HL-60 (cell line): ENCODE measurements at regions not wholly inside any gene's neighbourhood (a gene's known extent, or its start where the extent isn't known, plus 50 kb on each side); places are given as distances from the start of the nearest gene placed in this dataset.

Experiments used
- DNase-seq, 2 experiments: peaks; one replicate each; pipeline ENCODE4 v3.0.0-alpha.2; 2010 to 2020; ENCODE audit warnings: low read depth in 1 of 2, low spot score in 1 of 2
- H3K27ac ChIP-seq: fragments of 250-450 bp; sonication (Bioruptor Pico); replicated peaks from 2 replicates; pipeline ENCODE4 v1.5.1; 2020; ENCODE audit warnings: mild to moderate bottlenecking, moderate library complexity
- H3K27me3 ChIP-seq: fragments of 250-450 bp; sonication (Bioruptor Pico); 2 replicates; pipeline ENCODE4 v1.5.1; 2021; ENCODE audit warnings: mild to moderate bottlenecking, moderate library complexity; ENCODE audit not compliant: insufficient read depth, poor library complexity, severe bottlenecking
- H3K4me3 ChIP-seq: replicated peaks from 2 replicates; pipeline ENCODE4 v1.5.1; 2011; ENCODE audit warnings: mild to moderate bottlenecking, control low read depth, low read length; ENCODE audit not compliant: insufficient read depth
- GABPA ChIP-seq: IDR thresholded peaks from 2 replicates; pipeline ENCODE4 v1.6.1; 2012; ENCODE audit warnings: low read depth
- POLR2AphosphoS5 ChIP-seq: IDR thresholded peaks from 2 replicates; pipeline ENCODE4 v1.6.1; 2012; ENCODE audit warnings: low read depth
- SPI1 ChIP-seq: IDR thresholded peaks from 2 replicates; pipeline ENCODE4 v1.6.1; 2012; ENCODE audit warnings: low read depth, mild to moderate bottlenecking, borderline replicate concordance
- TF ChIP-seq, protein P1 (sequence below): IDR thresholded peaks from one replicate; pipeline ENCODE4 v1.5.1; 2011; ENCODE audit warnings: low read length, control low read depth, inconsistent platforms; ENCODE audit not compliant: insufficient read depth
- TF ChIP-seq, protein P2 (sequence below): IDR thresholded peaks from 2 replicates; pipeline ENCODE4 v1.6.1; 2012; ENCODE audit warnings: low read depth; ENCODE audit not compliant: insufficient replicate concordance

DNA sequence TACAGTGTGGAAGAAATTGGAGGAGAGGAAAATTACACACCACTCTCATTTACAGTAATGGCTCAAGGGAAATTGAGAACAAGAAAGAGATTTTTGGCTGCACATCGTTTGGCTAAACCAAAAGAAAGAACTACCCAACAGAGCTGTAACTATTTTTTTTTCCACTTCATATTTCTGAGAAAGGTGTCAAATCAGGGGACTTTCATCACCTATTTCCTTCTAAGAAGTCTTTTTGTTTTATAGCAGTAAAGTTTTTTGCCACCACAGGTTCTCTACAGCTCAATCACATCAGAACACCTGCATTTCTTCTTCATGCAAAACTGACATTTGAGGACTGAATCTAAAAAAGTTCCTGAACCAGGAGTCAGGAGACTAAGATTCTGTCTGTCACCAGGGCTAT, 57.5 kb upstream of the TNIP3 start:
- H3K27ac ChIP-seq: no peak overlapping the region
- TF ChIP-seq, protein P1, sequence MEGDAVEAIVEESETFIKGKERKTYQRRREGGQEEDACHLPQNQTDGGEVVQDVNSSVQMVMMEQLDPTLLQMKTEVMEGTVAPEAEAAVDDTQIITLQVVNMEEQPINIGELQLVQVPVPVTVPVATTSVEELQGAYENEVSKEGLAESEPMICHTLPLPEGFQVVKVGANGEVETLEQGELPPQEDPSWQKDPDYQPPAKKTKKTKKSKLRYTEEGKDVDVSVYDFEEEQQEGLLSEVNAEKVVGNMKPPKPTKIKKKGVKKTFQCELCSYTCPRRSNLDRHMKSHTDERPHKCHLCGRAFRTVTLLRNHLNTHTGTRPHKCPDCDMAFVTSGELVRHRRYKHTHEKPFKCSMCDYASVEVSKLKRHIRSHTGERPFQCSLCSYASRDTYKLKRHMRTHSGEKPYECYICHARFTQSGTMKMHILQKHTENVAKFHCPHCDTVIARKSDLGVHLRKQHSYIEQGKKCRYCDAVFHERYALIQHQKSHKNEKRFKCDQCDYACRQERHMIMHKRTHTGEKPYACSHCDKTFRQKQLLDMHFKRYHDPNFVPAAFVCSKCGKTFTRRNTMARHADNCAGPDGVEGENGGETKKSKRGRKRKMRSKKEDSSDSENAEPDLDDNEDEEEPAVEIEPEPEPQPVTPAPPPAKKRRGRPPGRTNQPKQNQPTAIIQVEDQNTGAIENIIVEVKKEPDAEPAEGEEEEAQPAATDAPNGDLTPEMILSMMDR: no peak
- no peak for TF ChIP-seq POLR2AphosphoS5
- TF ChIP-seq, protein P2, sequence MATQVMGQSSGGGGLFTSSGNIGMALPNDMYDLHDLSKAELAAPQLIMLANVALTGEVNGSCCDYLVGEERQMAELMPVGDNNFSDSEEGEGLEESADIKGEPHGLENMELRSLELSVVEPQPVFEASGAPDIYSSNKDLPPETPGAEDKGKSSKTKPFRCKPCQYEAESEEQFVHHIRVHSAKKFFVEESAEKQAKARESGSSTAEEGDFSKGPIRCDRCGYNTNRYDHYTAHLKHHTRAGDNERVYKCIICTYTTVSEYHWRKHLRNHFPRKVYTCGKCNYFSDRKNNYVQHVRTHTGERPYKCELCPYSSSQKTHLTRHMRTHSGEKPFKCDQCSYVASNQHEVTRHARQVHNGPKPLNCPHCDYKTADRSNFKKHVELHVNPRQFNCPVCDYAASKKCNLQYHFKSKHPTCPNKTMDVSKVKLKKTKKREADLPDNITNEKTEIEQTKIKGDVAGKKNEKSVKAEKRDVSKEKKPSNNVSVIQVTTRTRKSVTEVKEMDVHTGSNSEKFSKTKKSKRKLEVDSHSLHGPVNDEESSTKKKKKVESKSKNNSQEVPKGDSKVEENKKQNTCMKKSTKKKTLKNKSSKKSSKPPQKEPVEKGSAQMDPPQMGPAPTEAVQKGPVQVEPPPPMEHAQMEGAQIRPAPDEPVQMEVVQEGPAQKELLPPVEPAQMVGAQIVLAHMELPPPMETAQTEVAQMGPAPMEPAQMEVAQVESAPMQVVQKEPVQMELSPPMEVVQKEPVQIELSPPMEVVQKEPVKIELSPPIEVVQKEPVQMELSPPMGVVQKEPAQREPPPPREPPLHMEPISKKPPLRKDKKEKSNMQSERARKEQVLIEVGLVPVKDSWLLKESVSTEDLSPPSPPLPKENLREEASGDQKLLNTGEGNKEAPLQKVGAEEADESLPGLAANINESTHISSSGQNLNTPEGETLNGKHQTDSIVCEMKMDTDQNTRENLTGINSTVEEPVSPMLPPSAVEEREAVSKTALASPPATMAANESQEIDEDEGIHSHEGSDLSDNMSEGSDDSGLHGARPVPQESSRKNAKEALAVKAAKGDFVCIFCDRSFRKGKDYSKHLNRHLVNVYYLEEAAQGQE: no peak
- no peak for TF ChIP-seq GABPA
- TF ChIP-seq SPI1: no peak
- H3K27me3 ChIP-seq: peaks cover 2% of the 10 kb centered on the region
- DNase-seq: no peak
- no peak overlapping the region for H3K4me3 ChIP-seq

DNA sequence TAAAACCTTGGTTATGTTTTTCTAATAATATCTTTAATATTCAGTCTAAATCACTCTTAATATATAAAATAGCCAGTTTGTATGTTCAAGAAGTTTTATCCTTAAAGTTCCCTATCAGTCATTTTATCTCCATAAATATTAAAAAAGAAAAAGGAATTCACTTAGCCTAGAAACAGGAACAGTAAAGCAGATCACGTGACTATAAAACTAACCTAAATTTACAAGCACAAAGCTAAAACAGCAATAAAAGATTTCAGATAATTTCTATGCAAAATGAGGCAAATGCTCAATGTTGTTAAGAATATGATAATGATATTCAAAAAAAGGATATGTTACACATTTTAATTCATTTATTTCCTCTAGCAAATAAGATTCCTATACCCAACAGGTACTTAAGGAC, 57.1 kb upstream of the TNIP3 start:
- no peak for DNase-seq
- H3K27me3 ChIP-seq: peaks cover 2% of the 10 kb centered on the region
- no peak for TF ChIP-seq GABPA
- TF ChIP-seq, protein P2: no peak
- TF ChIP-seq POLR2AphosphoS5: no peak
- TF ChIP-seq, protein P1: no peak
- TF ChIP-seq SPI1: no peak
- no peak overlapping the region for H3K4me3 ChIP-seq
- H3K27ac ChIP-seq: no peak overlapping the region

GRCh38 chr4:121220698-121221097, 56.6 kb upstream of the TNIP3 start:
- TF ChIP-seq, protein P1: no peak
- no peak for TF ChIP-seq POLR2AphosphoS5
- no peak for TF ChIP-seq GABPA
- TF ChIP-seq, protein P2: no peak
- TF ChIP-seq SPI1: no peak
- Histone ChIP-seq H3K27ac (no peak overlapping the region), H3K27me3 (peaks cover 2% of the 10 kb centered on the region), H3K4me3 (no peak overlapping the region)
- no peak for DNase-seq
